ENCODE measurements at regions not wholly inside any gene's neighbourhood (a gene's known extent, or its start where the extent isn't known, plus 50 kb on each side); places are given as distances from the start of the nearest gene placed in this dataset.

DNA sequence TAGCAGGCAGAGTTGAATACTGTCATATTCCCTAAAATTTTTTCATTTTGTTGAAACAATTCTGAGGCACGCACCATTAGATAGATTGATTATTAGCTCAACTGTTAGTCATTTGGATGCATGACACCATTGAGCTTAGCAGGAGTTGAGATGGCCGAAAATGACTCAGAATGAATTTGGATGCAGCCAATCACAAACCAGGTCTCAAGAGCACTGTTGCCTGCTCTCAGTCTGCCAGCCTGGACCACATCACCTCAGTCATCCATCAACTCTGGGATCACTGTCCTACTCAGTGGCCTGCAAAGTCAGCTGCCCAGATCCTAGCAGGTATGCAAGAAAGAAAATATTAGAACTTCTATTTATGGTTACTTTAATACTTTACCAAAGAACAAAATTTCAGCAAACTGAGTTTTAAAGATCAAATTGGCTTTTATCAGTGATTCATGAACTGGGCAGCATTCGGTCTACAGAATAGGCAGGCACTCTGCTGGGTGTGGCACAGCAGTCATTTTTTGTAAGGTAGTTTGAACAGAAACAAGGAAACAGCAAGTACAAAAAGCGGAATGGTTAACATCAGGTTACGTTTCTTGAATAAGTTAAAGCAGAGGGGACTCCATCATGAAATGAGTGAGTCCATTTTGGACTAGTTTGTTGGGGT lies 152.7 kb upstream of the ARHGAP28 start:
- CTCF ChIA-PET, result interaction anchor here (0.6 kb wide), 2 partner anchors 71 to 924 kb away, joined by 3 to 7 read pairs; no protein-coding TSS in a partner anchor
- no peak overlapping the region for H3K27ac Mint-ChIP-seq (ENCODE audit: low read depth, unreplicated experiment)
- DNase-seq (ENCODE audit: unreplicated experiment), result no peak
- no peaks in the 10 kb centered on the region for H3K9me3 Mint-ChIP-seq (ENCODE audit: unreplicated experiment)
- H3K36me3 Mint-ChIP-seq (ENCODE audit: insufficient read depth, unreplicated experiment), result no peaks in the 10 kb centered on the region
- H3K27me3 Mint-ChIP-seq (ENCODE audit: insufficient read depth, unreplicated experiment), result no peaks in the 10 kb centered on the region
- intact Hi-C loops (cut with micrococcal nuclease), result no loop called here
- POLR2A ChIA-PET, result no interaction called here
- H3K4me1 Mint-ChIP-seq (ENCODE audit: insufficient read depth, unreplicated experiment), result no peaks in the 10 kb centered on the region
- no peak overlapping the region for H3K4me3 Mint-ChIP-seq (ENCODE audit: unreplicated experiment)
- TF ChIP-seq, protein P1, sequence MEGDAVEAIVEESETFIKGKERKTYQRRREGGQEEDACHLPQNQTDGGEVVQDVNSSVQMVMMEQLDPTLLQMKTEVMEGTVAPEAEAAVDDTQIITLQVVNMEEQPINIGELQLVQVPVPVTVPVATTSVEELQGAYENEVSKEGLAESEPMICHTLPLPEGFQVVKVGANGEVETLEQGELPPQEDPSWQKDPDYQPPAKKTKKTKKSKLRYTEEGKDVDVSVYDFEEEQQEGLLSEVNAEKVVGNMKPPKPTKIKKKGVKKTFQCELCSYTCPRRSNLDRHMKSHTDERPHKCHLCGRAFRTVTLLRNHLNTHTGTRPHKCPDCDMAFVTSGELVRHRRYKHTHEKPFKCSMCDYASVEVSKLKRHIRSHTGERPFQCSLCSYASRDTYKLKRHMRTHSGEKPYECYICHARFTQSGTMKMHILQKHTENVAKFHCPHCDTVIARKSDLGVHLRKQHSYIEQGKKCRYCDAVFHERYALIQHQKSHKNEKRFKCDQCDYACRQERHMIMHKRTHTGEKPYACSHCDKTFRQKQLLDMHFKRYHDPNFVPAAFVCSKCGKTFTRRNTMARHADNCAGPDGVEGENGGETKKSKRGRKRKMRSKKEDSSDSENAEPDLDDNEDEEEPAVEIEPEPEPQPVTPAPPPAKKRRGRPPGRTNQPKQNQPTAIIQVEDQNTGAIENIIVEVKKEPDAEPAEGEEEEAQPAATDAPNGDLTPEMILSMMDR (IDR thresholded peaks at IDR 0.05; ENCODE audit: unreplicated experiment), result no peak
- BruUV-seq (replicated peaks), result no TSS peak

DNA sequence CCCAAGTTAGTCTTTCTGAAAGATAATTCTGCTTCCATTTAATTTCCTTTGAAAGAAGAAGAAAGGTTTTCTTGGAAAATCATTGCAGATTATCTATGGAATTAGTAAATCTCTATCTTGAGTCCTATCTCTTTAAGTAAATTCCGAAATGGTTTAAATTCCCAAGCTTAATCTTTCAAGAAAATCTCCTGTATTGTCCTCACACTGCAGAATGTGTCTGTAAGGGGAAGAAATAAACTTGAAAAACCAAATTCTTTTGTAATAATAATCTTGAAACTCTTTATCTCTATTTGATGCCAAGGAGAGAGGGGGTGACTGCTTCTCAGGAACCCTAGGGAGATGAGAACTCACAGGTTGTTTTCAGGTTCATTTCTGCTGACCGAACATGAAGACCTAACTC lies 150.8 kb upstream of the ARHGAP28 start:
- Mint-ChIP-seq H3K4me1 (ENCODE audit: insufficient read depth, unreplicated experiment) (no peaks in the 10 kb centered on the region), H3K9me3 (ENCODE audit: unreplicated experiment) (no peaks in the 10 kb centered on the region), H3K27me3 (ENCODE audit: insufficient read depth, unreplicated experiment) (no peaks in the 10 kb centered on the region), H3K27ac (ENCODE audit: low read depth, unreplicated experiment) (no peak overlapping the region), H3K36me3 (ENCODE audit: insufficient read depth, unreplicated experiment) (no peaks in the 10 kb centered on the region), H3K4me3 (ENCODE audit: unreplicated experiment) (no peak overlapping the region)
- BruUV-seq (replicated peaks), result no TSS peak
- no peak for DNase-seq (ENCODE audit: unreplicated experiment)
- TF ChIP-seq, protein P1 (IDR thresholded peaks at IDR 0.05; ENCODE audit: unreplicated experiment), result no peak
- ChIA-PET CTCF (no interaction called here), POLR2A (interaction anchor here (0.9 kb wide), 1 partner anchor 31 kb away, joined by 3 read pairs; no protein-coding TSS in a partner anchor)
- intact Hi-C loops (cut with micrococcal nuclease), result no loop called here

DNA sequence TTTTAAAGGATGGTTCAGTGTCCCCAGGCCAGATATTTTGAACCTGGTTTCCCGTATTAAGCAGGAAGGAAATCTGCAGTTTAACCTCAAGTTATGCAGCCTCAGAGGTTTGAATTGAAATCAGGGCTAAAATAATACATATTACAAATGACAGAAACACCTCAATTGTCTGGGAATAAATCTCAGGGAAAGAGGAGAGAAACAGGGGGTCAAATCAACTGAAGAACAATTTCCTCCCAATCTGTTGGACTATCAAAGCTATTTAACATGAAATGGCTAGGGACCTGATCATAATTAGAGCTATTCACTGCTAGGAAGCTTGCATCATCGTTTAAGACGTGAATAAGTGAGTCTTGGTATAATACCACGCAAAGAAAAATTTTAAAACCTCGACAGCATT lies 150.0 kb upstream of the ARHGAP28 start:
- ChIA-PET CTCF (interaction anchor here (0.6 kb wide), 1 partner anchor 44 kb away, joined by 3 read pairs; no protein-coding TSS in a partner anchor), POLR2A (no interaction called here)
- no peaks in the 10 kb centered on the region for H3K9me3 Mint-ChIP-seq (ENCODE audit: unreplicated experiment)
- no peak for DNase-seq (ENCODE audit: unreplicated experiment)
- TF ChIP-seq, protein P1 (IDR thresholded peaks at IDR 0.05; ENCODE audit: unreplicated experiment), result no peak
- H3K27ac Mint-ChIP-seq (ENCODE audit: low read depth, unreplicated experiment), result no peak overlapping the region
- no TSS peak for BruUV-seq (replicated peaks)
- no peaks in the 10 kb centered on the region for H3K27me3 Mint-ChIP-seq (ENCODE audit: insufficient read depth, unreplicated experiment)
- no peaks in the 10 kb centered on the region for H3K4me1 Mint-ChIP-seq (ENCODE audit: insufficient read depth, unreplicated experiment)
- H3K36me3 Mint-ChIP-seq (ENCODE audit: insufficient read depth, unreplicated experiment), result no peaks in the 10 kb centered on the region
- no peak overlapping the region for H3K4me3 Mint-ChIP-seq (ENCODE audit: unreplicated experiment)
- intact Hi-C loops (cut with micrococcal nuclease), result no loop called here

DNA sequence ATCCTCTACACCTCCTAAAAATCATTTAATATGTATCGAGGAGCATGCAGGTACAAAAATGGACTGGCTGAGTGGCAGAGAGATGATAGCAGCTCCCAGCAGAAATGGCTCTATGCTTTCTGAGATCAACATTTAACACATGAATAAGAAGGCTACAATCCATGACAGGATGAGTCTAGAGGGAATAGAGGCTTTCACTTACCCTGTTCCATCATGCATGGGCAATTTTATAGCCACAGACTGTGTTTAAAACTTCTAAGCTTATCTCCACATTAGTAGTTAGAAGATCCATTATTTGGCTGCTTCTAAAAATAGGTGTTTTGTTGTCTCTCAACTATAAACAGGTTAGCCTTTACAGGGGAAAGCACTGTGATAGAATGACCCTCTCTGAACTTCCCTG lies 149.1 kb upstream of the ARHGAP28 start:
- H3K36me3 Mint-ChIP-seq (ENCODE audit: insufficient read depth, unreplicated experiment), result no peaks in the 10 kb centered on the region
- no peak overlapping the region for H3K4me3 Mint-ChIP-seq (ENCODE audit: unreplicated experiment)
- TF ChIP-seq, protein P1 (IDR thresholded peaks at IDR 0.05; ENCODE audit: unreplicated experiment), result no peak
- intact Hi-C loops (cut with micrococcal nuclease), result no loop called here
- CTCF ChIA-PET, result interaction anchor here (0.7 kb wide), 2 partner anchors 9 to 718 kb away, joined by 3 read pairs; no protein-coding TSS in a partner anchor
- no peaks in the 10 kb centered on the region for H3K27me3 Mint-ChIP-seq (ENCODE audit: insufficient read depth, unreplicated experiment)
- no TSS peak for BruUV-seq (replicated peaks)
- DNase-seq (ENCODE audit: unreplicated experiment), result no peak
- no peaks in the 10 kb centered on the region for H3K9me3 Mint-ChIP-seq (ENCODE audit: unreplicated experiment)
- no peak overlapping the region for H3K27ac Mint-ChIP-seq (ENCODE audit: low read depth, unreplicated experiment)
- POLR2A ChIA-PET, result no interaction called here
- no peaks in the 10 kb centered on the region for H3K4me1 Mint-ChIP-seq (ENCODE audit: insufficient read depth, unreplicated experiment)

Measured in MCF 10A (cell line).